Skeletal muscle satellite cell (primary cell): ENCODE measurements at regions not wholly inside any gene's neighbourhood (a gene's known extent, or its start where the extent isn't known, plus 50 kb on each side); places are given as distances from the start of the nearest gene placed in this dataset.

Source experiments
- H3K27me3 ChIP-seq: 2 replicates; pipeline ENCODE4 v1.7.0; 2013; ENCODE audit warnings: low read length; ENCODE audit not compliant: control insufficient read depth, insufficient read depth
- H3K36me3 ChIP-seq: 2 replicates; pipeline ENCODE4 v1.7.0; 2013; ENCODE audit warnings: mild to moderate bottlenecking, control low read depth, low read length; ENCODE audit not compliant: insufficient read depth
- H3K4me1 ChIP-seq: 2 replicates; pipeline ENCODE4 v1.7.0; 2013; ENCODE audit warnings: low read length; ENCODE audit not compliant: control insufficient read depth, insufficient read depth
- H3K4me2 ChIP-seq: 2 replicates; pipeline ENCODE4 v1.7.0; 2013; ENCODE audit warnings: mild to moderate bottlenecking, low read length
- H3K4me3 ChIP-seq: 2 replicates; pipeline ENCODE4 v1.7.0; 2013; ENCODE audit warnings: low read length
- H3K9ac ChIP-seq: 2 replicates; pipeline ENCODE4 v1.7.0; 2013; ENCODE audit warnings: mild to moderate bottlenecking, low read depth, low read length, moderate library complexity
- H3K9me3 ChIP-seq: replicated peaks from 2 replicates; pipeline ENCODE4 v1.7.0; 2013; ENCODE audit warnings: mild to moderate bottlenecking, control low read depth, low read length

DNA sequence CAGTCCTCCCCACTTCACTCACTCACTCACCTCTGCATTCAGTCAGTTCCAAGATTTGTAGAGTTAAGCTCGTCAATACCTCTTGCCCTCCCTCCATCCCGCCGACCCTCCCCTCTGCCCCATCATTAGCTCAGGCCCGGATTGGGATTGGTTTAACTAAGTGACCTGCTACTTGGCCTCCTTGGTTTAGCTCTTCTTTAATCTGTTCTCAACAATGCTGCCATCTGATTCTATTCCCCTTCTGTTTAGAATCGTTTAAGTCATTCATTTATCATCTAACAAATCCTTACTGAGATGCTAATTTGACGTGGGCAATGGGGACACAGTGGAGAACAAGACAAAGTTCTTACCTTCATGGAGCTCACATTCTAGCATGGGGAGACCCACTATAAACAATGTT lies 204.6 kb downstream of the MTX2 start:
- no peaks in the 10 kb centered on the region for H3K9me3 ChIP-seq
- H3K4me3 ChIP-seq: no peak overlapping the region
- H3K4me2 ChIP-seq: no peak overlapping the region
- H3K36me3 ChIP-seq: no peaks in the 10 kb centered on the region
- peaks cover 3% of the 10 kb centered on the region for H3K27me3 ChIP-seq
- no peaks in the 10 kb centered on the region for H3K4me1 ChIP-seq
- H3K9ac ChIP-seq: no peak overlapping the region

GRCh38 chr2:176477336-176477735 lies 208.1 kb downstream of the MTX2 start:
- H3K9ac ChIP-seq: no peak overlapping the region
- H3K27me3 ChIP-seq: peaks cover 22% of the 10 kb centered on the region
- no peaks in the 10 kb centered on the region for H3K9me3 ChIP-seq
- no peak overlapping the region for H3K4me2 ChIP-seq
- no peaks in the 10 kb centered on the region for H3K4me1 ChIP-seq
- H3K4me3 ChIP-seq: no peak overlapping the region
- no peaks in the 10 kb centered on the region for H3K36me3 ChIP-seq

DNA sequence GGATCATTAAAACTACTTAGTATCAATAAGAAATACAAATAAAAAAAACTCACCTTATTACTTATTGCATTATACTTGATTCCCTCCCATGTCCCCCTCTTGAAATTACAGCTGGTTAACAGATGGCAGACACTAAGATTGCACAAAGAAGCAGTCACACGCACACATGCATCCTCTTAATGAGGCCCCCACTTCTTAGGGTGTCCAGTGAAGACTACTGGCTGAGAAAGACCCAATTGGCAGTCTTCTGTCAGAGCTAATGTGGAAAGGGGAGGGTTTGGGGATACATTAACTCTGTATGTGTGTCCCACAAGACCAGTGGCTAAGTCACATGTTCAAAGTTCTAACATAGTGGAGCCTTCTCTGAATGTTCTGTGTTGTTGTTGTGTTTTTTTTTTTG lies 210.7 kb downstream of the MTX2 start:
- Histone ChIP-seq H3K9me3 (no peaks in the 10 kb centered on the region), H3K4me1 (peaks cover under 1% of the 10 kb centered on the region), H3K9ac (no peak overlapping the region), H3K4me3 (no peak overlapping the region), H3K4me2 (no peak overlapping the region), H3K36me3 (no peaks in the 10 kb centered on the region), H3K27me3 (peaks cover 41% of the 10 kb centered on the region)

- no peak overlapping the region for H3K4me2 ChIP-seq
- H3K36me3 ChIP-seq: no peaks in the 10 kb centered on the region
- no peak overlapping the region for H3K9ac ChIP-seq
- no peaks in the 10 kb centered on the region for H3K9me3 ChIP-seq
- H3K4me1 ChIP-seq: peaks cover 2% of the 10 kb centered on the region
- no peak overlapping the region for H3K4me3 ChIP-seq
- H3K27me3 ChIP-seq: peaks cover 48% of the 10 kb centered on the region
Measured at GRCh38 chr2:176482107-176482506, 212.9 kb downstream of the MTX2 start.

DNA sequence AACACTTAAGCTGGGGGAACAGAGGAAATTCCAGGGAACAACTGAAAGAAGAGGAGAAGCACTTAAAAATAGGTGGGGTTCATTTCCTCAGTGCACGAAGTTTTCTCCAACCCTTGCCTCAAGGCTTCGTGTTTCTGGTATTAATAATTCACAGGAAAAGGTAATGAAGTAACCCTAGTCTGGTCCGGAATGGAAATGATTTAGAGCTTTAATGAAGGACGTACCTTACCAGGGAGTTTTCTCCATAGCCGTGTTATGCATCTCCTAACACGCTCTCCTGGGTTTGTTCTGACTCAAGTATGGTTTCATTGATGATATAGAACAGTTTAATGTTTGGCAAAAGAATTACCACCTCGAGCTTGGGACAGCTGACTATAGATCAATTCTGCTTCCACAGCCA lies 214.2 kb downstream of the MTX2 start:
- no peaks in the 10 kb centered on the region for H3K9me3 ChIP-seq
- H3K4me3 ChIP-seq: no peak overlapping the region
- H3K36me3 ChIP-seq: no peaks in the 10 kb centered on the region
- no peak overlapping the region for H3K4me2 ChIP-seq
- no peak overlapping the region for H3K9ac ChIP-seq
- peaks cover 2% of the 10 kb centered on the region for H3K4me1 ChIP-seq
- peaks cover 50% of the 10 kb centered on the region for H3K27me3 ChIP-seq

DNA sequence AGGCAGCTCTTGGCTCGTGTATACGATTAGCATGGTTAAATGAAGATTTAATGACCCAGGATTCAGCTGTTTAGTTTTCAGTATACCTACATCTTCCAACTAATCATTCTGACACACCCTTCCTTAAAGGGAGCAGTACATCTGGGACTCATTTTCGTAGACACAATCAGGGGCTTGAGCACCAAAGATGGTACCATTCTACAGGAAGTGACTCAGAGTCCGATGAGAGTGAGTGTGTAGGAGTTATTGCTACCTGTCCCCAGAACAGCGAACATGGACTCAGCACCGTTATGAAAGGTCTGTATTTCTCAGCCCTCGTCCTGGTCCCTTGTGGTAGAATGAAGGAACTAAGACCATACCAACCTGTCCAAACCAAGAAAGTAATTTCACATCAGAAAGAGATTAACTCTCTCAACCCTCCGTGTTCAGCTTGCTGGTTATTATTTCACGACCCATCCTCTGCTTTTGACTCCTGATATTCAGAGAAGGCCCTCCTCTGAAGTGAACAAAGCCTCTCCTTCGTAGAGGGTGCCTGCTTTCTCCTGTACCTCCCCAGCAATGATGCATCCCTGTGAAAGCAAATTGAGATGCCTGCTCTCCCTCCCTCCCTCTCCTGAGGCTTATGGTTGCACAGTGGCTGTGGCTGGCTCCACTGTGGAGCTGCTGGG lies 214.8 kb downstream of the MTX2 start:
- Histone ChIP-seq H3K4me1 (peaks cover 2% of the 10 kb centered on the region), H3K4me2 (no peak overlapping the region), H3K27me3 (peaks cover 54% of the 10 kb centered on the region), H3K4me3 (no peak overlapping the region), H3K36me3 (no peaks in the 10 kb centered on the region), H3K9ac (no peak overlapping the region), H3K9me3 (no peaks in the 10 kb centered on the region)

- Histone ChIP-seq H3K4me3 (no peak overlapping the region), H3K9ac (no peak overlapping the region), H3K4me1 (peaks cover 4% of the 10 kb centered on the region), H3K9me3 (no peaks in the 10 kb centered on the region), H3K4me2 (no peak overlapping the region), H3K36me3 (no peaks in the 10 kb centered on the region), H3K27me3 (peaks cover 60% of the 10 kb centered on the region)
Measured at GRCh38 chr2:176484838-176485237, 215.6 kb downstream of the MTX2 start.

GRCh38 chr2:176488431-176488830 lies 219.2 kb downstream of the MTX2 start:
- Histone ChIP-seq H3K4me3 (no peak overlapping the region), H3K4me2 (no peak overlapping the region), H3K9ac (no peak overlapping the region), H3K36me3 (no peaks in the 10 kb centered on the region), H3K4me1 (peaks cover 22% of the 10 kb centered on the region), H3K9me3 (no peaks in the 10 kb centered on the region), H3K27me3 (peaks cover 37% of the 10 kb centered on the region)

DNA sequence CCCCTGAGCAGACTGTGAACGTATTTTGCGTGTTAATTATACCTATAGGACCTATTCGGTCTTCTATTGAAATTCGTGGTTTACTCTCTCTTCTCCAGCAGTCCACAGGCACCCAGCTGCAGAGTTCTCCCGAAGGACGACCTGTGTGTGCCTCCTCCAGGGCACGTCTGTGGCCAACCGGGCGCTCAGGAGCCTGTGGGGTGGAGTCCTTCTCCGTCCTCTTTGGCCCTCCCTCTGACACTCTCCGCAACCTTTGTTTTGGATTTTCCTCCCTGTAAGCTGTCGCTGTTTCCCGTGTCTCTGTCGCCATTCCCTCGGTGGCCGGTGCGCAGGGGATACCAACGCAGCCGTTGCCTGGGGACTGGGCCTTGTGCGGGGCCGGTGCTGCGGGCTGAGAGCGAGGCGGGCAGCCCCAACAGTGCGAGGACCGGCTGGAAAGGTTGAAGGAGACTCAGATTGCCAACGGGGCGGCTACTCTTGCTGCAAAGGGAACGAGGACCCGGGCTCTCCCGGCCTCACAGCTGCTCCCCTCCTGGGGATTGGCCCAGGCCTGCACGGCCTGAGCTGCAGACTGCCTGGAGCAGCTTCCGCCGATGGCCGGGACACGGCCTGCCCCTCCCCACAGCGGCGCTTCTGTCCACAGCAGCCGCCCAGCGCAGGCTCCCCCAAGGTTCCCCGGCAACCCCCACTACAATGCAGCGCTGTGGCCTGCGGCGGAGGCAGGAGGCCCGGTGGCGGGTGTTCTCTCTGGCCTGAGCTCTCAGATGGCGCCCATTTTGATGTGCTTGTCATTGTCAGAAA lies 221.0 kb downstream of the MTX2 start:
- Histone ChIP-seq H3K9ac (peak overlapping the region; percentile 68), H3K27me3 (peaks cover 41% of the 10 kb centered on the region), H3K9me3 (no peaks in the 10 kb centered on the region), H3K4me2 (peak overlapping the region; percentile 74), H3K36me3 (no peaks in the 10 kb centered on the region), H3K4me1 (peaks cover 20% of the 10 kb centered on the region), H3K4me3 (peak overlapping the region; percentile 33)

DNA sequence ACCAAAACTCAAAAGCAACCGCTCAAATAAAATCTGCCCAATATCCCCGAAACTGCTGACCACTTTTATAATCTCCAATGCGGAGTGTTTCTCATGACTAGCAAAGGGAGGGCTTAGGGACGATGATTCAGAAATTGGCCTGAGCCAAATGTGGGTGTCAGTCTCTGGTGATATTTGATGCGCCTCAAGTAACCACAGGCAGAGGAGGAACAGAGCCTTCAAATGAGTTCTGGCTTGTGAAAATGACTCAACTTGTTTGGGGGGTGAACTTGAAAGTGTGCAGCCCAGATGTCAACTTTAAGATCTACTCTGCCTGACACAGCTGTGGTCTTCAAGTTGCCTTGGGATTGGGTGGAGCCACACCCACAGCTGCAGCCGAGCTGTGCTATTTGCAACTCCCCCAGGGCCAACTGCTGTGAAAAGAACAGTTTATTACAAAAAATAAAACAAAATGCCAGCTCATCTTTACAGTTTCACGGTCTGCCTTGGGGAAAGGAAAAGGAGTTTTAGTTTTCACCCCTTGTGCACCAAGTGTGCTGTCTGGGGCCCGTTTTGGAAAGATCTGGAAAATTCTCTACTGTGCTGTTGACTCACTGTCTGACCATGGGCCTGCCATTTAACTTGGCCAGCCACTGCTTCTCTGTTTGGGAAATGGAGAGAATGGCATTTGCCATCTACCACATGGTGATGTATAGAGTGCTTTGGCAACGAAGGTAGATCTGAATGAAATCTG lies 222.1 kb downstream of the MTX2 start:
- peak overlapping the region; percentile 74 for H3K4me2 ChIP-seq
- no peaks in the 10 kb centered on the region for H3K36me3 ChIP-seq
- H3K4me1 ChIP-seq: peaks cover 20% of the 10 kb centered on the region
- H3K27me3 ChIP-seq: peaks cover 43% of the 10 kb centered on the region
- peak overlapping the region; percentile 68 for H3K9ac ChIP-seq
- no peaks in the 10 kb centered on the region for H3K9me3 ChIP-seq
- peak overlapping the region; percentile 33 for H3K4me3 ChIP-seq

GRCh38 chr2:176492583-176492982 lies 223.3 kb downstream of the MTX2 start:
- Histone ChIP-seq H3K9me3 (no peaks in the 10 kb centered on the region), H3K36me3 (no peaks in the 10 kb centered on the region), H3K4me1 (peaks cover 20% of the 10 kb centered on the region), H3K27me3 (peaks cover 54% of the 10 kb centered on the region), H3K4me3 (no peak overlapping the region), H3K9ac (no peak overlapping the region), H3K4me2 (no peak overlapping the region)
